PFSK-1 (cell line): ENCODE measurements at regions not wholly inside any gene's neighbourhood (a gene's known extent, or its start where the extent isn't known, plus 50 kb on each side); places are given as distances from the start of the nearest gene placed in this dataset.

Source experiments
- FOXP2 ChIP-seq: optimal IDR thresholded peaks from 2 replicates; pipeline ENCODE3; 2011; ENCODE audit warnings: borderline replicate concordance, control low read depth, inconsistent platforms; ENCODE audit not compliant: insufficient read depth; ENCODE audit errors: extremely low read length, extremely low read depth
- POLR2AphosphoS5 ChIP-seq: IDR thresholded peaks from 2 replicates; pipeline ENCODE4 v1.6.1; 2012; ENCODE audit warnings: low read depth, mild to moderate bottlenecking, control low read depth, low read length, moderate library complexity
- REST ChIP-seq, 2 experiments: IDR thresholded peaks; 2 replicates each; pipeline versions ENCODE4 v1.6.1 to v1.8.0; 2011 to 2012; ENCODE audit warnings: low read depth in 2 of 2, low read length in 2 of 2, control low read depth in 1 of 2, inconsistent platforms in 1 of 2, mild to moderate bottlenecking in 1 of 2, moderate library complexity in 1 of 2; ENCODE audit not compliant: insufficient read depth in 1 of 2
- SIN3A ChIP-seq: IDR thresholded peaks from 2 replicates; pipeline ENCODE4 v1.6.1; 2012; ENCODE audit warnings: mild to moderate bottlenecking, low read length, moderate library complexity, borderline replicate concordance; ENCODE audit not compliant: insufficient read depth
- TAF1 ChIP-seq: IDR thresholded peaks from 2 replicates; pipeline ENCODE4 v1.6.1; 2012; ENCODE audit warnings: low read length, control low read depth, borderline replicate concordance; ENCODE audit not compliant: insufficient read depth

- no peak for TF ChIP-seq TAF1
- TF ChIP-seq REST (IDR thresholded peaks at IDR 0.05; ENCODE audit: insufficient read depth in 1 of 2, low read depth in 2 of 2, low read length in 2 of 2) = no peak
- TF ChIP-seq SIN3A = no peak
- no peak for TF ChIP-seq FOXP2
- no peak for TF ChIP-seq POLR2AphosphoS5
Observed at GRCh38 chr10:124225029-124225466, 131.7 kb upstream of the CHST15 start.

- TF ChIP-seq REST (IDR thresholded peaks at IDR 0.05; ENCODE audit: insufficient read depth in 1 of 2, low read depth in 2 of 2, low read length in 2 of 2) (no peak), SIN3A (no peak), TAF1 (no peak)
Observed at GRCh38 chr10:124224331-124225028, 131.1 kb upstream of the CHST15 start.

- no peak for TF ChIP-seq FOXP2
- no peak for TF ChIP-seq SIN3A
- TF ChIP-seq POLR2AphosphoS5 = no peak
- no peak for TF ChIP-seq TAF1
- TF ChIP-seq REST (IDR thresholded peaks at IDR 0.05; ENCODE audit: insufficient read depth in 1 of 2, low read depth in 2 of 2, low read length in 2 of 2) = no peak
Observed at GRCh38 chr10:124223711-124224085, 130.3 kb upstream of the CHST15 start.

- no peak for TF ChIP-seq SIN3A
- no peak for TF ChIP-seq FOXP2
- TF ChIP-seq REST (IDR thresholded peaks at IDR 0.05; ENCODE audit: insufficient read depth in 1 of 2, low read depth in 2 of 2, low read length in 2 of 2) = no peak
- TF ChIP-seq TAF1 = no peak
- no peak for TF ChIP-seq POLR2AphosphoS5
Observed at GRCh38 chr10:124222988-124223710, 129.8 kb upstream of the CHST15 start.
